ENCODE measurements at regions not wholly inside any gene's neighbourhood (a gene's known extent, or its start where the extent isn't known, plus 50 kb on each side); places are given as distances from the start of the nearest gene placed in this dataset.

DNA sequence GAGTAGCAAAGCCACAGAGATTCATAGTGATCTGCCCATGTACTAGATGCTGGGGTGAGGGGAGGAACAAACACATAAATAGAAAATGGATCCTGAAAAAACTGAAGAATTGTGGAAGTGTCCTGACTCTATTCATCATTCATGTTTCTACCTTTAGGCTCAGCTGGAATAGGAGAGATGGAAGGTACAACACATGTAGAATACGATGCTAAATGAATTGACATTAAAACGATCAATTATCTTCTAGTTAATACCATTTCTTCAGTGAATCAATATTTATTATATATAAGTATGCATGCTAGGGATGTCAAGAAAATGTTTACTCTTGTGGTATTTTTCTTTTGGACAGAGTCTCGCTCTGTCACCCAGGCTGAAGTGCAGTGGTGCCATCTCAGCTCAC is 159.1 kb downstream of the IRS1 start:
- H3K27ac ChIP-seq, result no peak overlapping the region
- DNase-seq (ENCODE audit: low read depth in 1 of 2, low spot score in 1 of 2), result no peak
- peaks cover 24% of the 10 kb centered on the region for H3K4me1 ChIP-seq (ENCODE audit: low read depth)
- TF ChIP-seq, protein P1, sequence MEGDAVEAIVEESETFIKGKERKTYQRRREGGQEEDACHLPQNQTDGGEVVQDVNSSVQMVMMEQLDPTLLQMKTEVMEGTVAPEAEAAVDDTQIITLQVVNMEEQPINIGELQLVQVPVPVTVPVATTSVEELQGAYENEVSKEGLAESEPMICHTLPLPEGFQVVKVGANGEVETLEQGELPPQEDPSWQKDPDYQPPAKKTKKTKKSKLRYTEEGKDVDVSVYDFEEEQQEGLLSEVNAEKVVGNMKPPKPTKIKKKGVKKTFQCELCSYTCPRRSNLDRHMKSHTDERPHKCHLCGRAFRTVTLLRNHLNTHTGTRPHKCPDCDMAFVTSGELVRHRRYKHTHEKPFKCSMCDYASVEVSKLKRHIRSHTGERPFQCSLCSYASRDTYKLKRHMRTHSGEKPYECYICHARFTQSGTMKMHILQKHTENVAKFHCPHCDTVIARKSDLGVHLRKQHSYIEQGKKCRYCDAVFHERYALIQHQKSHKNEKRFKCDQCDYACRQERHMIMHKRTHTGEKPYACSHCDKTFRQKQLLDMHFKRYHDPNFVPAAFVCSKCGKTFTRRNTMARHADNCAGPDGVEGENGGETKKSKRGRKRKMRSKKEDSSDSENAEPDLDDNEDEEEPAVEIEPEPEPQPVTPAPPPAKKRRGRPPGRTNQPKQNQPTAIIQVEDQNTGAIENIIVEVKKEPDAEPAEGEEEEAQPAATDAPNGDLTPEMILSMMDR (IDR thresholded peaks at IDR 0.05; ENCODE audit: low read depth, low read length), result no peak
- no peaks in the 10 kb centered on the region for H3K27me3 ChIP-seq
- H3K36me3 ChIP-seq, result no peaks in the 10 kb centered on the region
- no peaks in the 10 kb centered on the region for H3K9me3 ChIP-seq (ENCODE audit: low read depth)
- no peak overlapping the region for H3K4me3 ChIP-seq

DNA sequence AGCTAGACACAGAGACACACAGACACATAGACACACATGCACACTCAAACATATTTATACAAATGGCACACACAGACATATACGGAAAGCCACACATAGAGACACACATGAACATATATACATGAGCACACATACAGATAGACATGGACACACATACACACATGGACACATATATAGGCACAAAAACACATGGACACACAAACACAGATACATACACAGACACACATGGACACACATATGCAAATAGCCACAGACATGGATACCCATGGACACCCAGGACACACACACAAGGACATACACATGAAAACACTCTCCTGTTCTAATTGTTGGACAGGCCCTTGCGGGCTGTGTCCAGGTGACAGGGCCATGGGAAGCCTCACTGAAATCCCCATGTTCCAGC is 160.1 kb downstream of the IRS1 start:
- no peaks in the 10 kb centered on the region for H3K27me3 ChIP-seq
- H3K36me3 ChIP-seq, result no peaks in the 10 kb centered on the region
- TF ChIP-seq, protein P1 (IDR thresholded peaks at IDR 0.05; ENCODE audit: low read depth, low read length), result no peak
- no peak overlapping the region for H3K4me3 ChIP-seq
- H3K9me3 ChIP-seq (ENCODE audit: low read depth), result no peaks in the 10 kb centered on the region
- H3K27ac ChIP-seq, result no peak overlapping the region
- H3K4me1 ChIP-seq (ENCODE audit: low read depth), result peaks cover 20% of the 10 kb centered on the region
- DNase-seq (ENCODE audit: low read depth in 1 of 2, low spot score in 1 of 2), result no peak

DNA sequence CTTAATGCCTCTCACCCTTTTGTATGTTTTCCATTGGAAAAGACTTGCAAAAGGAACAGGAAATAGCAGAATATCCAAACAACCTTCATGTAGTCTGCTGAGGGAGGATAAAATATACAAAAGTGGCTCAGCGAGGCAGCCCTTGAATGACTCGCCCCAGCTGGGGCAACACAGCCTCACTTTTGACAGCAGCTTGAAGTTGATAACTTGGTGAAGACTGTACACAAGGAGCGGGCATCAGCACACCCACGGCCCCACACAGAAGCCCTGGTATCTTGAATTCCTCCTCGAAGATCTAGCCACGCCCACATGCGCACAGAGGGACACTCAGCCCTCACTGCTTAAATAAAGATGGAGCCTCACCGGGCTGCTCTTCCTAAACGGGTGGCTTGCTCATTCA is 161.0 kb downstream of the IRS1 start:
- no peak overlapping the region for H3K4me3 ChIP-seq
- H3K9me3 ChIP-seq (ENCODE audit: low read depth), result no peaks in the 10 kb centered on the region
- H3K36me3 ChIP-seq, result no peaks in the 10 kb centered on the region
- TF ChIP-seq, protein P1 (IDR thresholded peaks at IDR 0.05; ENCODE audit: low read depth, low read length), result no peak
- peaks cover 10% of the 10 kb centered on the region for H3K4me1 ChIP-seq (ENCODE audit: low read depth)
- no peak for DNase-seq (ENCODE audit: low read depth in 1 of 2, low spot score in 1 of 2)
- no peak overlapping the region for H3K27ac ChIP-seq
- H3K27me3 ChIP-seq, result no peaks in the 10 kb centered on the region

DNA sequence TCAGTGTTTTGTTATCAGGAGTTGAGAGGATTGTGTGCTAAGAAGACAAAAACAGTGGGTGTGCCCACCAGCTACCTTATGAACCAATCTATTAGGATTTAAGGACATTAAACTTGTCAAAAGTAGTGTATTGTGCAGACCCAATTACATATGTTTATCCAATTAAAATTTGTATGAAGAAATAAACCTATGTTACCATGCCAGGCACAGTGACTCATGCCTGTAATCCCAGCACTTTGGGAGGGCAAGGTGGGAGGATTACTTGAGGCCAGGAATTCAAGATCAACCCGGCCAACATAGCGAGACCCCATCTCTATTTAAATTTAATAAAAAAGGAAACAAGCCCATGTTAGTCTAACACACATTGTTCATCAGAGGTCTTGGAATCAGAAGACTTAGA is 162.2 kb downstream of the IRS1 start:
- TF ChIP-seq, protein P1 (IDR thresholded peaks at IDR 0.05; ENCODE audit: low read depth, low read length), result no peak
- Histone ChIP-seq H3K9me3 (ENCODE audit: low read depth) (no peaks in the 10 kb centered on the region), H3K27ac (no peak overlapping the region), H3K27me3 (no peaks in the 10 kb centered on the region), H3K36me3 (no peaks in the 10 kb centered on the region), H3K4me1 (ENCODE audit: low read depth) (no peaks in the 10 kb centered on the region), H3K4me3 (no peak overlapping the region)
- DNase-seq (ENCODE audit: low read depth in 1 of 2, low spot score in 1 of 2), result no peak

DNA sequence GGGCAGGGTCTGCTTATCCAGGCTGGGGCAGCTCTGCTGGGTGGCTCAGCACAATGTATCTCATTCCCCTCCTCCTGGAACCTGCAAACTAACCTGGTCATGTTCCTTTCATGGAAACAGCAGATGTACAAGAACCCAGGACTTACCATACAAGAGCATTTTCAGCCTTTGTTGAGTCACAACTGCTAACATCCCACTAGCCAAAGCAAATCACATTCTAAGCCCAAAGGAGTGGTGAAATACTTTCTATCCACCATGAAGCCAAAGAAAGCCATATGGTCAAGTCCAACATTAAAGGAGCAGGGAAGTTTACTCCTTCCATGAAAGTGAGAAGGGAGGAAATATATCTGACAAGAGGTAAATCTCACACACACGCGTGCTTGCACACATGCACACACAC is 163.0 kb downstream of the IRS1 start:
- DNase-seq (ENCODE audit: low read depth in 1 of 2, low spot score in 1 of 2), result no peak
- Histone ChIP-seq H3K4me1 (ENCODE audit: low read depth) (peaks cover 6% of the 10 kb centered on the region), H3K9me3 (ENCODE audit: low read depth) (no peaks in the 10 kb centered on the region), H3K4me3 (no peak overlapping the region), H3K36me3 (no peaks in the 10 kb centered on the region), H3K27me3 (no peaks in the 10 kb centered on the region), H3K27ac (no peak overlapping the region)
- TF ChIP-seq, protein P1 (IDR thresholded peaks at IDR 0.05; ENCODE audit: low read depth, low read length), result no peak

Data from cardiac muscle cell (in vitro differentiated cells and primary cell).